ENCODE measurements at regions not wholly inside any gene's neighbourhood (a gene's known extent, or its start where the extent isn't known, plus 50 kb on each side); places are given as distances from the start of the nearest gene placed in this dataset.

DNA sequence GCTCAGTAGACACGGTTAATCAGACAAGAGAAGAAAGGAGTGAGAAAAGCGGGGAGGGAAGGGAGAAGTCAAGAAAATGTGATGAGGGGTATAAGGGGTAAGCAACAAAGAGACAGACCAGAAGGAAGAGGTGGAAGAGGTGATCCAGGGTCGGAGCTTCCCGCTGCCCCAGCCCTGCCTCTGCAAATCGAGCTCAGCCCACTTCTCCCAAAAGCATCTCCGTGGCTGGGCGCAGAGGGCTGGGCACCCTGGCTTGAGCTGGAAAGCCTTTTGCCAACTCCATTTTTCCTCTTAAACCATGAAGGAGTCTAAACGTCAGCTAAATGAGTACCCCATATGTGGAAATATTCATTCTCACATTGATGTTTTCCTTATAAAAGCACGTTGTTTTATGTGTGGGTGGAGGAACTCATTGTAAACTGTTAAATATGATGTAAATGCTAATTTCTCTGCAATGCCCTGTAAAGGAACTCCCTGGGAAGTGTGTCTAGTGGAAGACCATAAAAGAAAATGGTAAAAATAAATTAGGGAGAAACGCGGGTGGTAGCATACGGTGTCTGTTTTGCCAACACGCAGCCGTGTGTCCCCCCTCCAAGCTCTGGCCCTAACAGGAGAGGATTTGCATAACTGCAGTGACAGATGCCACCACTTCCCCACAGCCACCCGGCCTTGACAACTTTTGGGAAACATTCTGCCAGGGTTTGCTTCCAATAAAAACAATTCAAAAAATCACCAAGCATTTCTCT is 55.2 kb upstream of the MAFB start:
- TF ChIP-seq, protein P1, sequence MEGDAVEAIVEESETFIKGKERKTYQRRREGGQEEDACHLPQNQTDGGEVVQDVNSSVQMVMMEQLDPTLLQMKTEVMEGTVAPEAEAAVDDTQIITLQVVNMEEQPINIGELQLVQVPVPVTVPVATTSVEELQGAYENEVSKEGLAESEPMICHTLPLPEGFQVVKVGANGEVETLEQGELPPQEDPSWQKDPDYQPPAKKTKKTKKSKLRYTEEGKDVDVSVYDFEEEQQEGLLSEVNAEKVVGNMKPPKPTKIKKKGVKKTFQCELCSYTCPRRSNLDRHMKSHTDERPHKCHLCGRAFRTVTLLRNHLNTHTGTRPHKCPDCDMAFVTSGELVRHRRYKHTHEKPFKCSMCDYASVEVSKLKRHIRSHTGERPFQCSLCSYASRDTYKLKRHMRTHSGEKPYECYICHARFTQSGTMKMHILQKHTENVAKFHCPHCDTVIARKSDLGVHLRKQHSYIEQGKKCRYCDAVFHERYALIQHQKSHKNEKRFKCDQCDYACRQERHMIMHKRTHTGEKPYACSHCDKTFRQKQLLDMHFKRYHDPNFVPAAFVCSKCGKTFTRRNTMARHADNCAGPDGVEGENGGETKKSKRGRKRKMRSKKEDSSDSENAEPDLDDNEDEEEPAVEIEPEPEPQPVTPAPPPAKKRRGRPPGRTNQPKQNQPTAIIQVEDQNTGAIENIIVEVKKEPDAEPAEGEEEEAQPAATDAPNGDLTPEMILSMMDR (IDR thresholded peaks at IDR 0.05; ENCODE audit: extremely low read depth in 1 of 2, insufficient read depth in 1 of 2, low read depth in 1 of 2, low read length in 2 of 2), result no peak
- TF ChIP-seq POLR2AphosphoS5 (IDR thresholded peaks at IDR 0.05; ENCODE audit: insufficient read depth, low read depth, low read length), result no peak
- no peak for TF ChIP-seq POLR2A (IDR thresholded peaks at IDR 0.05; ENCODE audit: low read depth, low read length)
- TF ChIP-seq, protein P2, sequence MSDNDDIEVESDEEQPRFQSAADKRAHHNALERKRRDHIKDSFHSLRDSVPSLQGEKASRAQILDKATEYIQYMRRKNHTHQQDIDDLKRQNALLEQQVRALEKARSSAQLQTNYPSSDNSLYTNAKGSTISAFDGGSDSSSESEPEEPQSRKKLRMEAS (IDR thresholded peaks at IDR 0.05; ENCODE audit: insufficient read depth, insufficient read length), result no peak
- TF ChIP-seq GATA2 (IDR thresholded peaks at IDR 0.05; ENCODE audit: insufficient read depth, insufficient read length, low read depth, low read length), result no peak
- no peak for TF ChIP-seq EZH2 (IDR thresholded peaks at IDR 0.05; ENCODE audit: borderline replicate concordance, low read depth, low read length, severe bottlenecking)
- no peak for TF ChIP-seq JUN (IDR thresholded peaks at IDR 0.05; ENCODE audit: borderline replicate concordance, insufficient read depth, insufficient read length, low read depth)
- no peak for TF ChIP-seq MYC (IDR thresholded peaks at IDR 0.05; ENCODE audit: low read depth, low read length)
- TF ChIP-seq FOS (IDR thresholded peaks at IDR 0.05; ENCODE audit: borderline replicate concordance, insufficient read depth, low read length), result no peak
